Liver (tissue), 7 donors: ENCODE measurements at regions not wholly inside any gene's neighbourhood (a gene's known extent, or its start where the extent isn't known, plus 50 kb on each side); places are given as distances from the start of the nearest gene placed in this dataset.

Source experiments
- DNase-seq: peaks from one replicate; pipeline ENCODE4 v3.0.0-alpha.2; 2017; ENCODE audit warnings: low spot score
- H3K27ac ChIP-seq, 2 donors: one replicate each; pipeline ENCODE4 v1.7.0; 2013; ENCODE audit warnings: inconsistent platforms in 2 of 2, low read length in 2 of 2, control low read depth in 1 of 2, low read depth in 1 of 2, mild to moderate bottlenecking in 1 of 2
- H3K27me3 ChIP-seq, 4 donors: one replicate each; pipeline versions ENCODE4 v1.6.1 to v1.7.0; 2013; ENCODE audit warnings: low read length in 3 of 4, inconsistent platforms in 1 of 4, mild to moderate bottlenecking in 1 of 4, moderate library complexity in 1 of 4; ENCODE audit not compliant: control insufficient read depth in 4 of 4, insufficient read depth in 4 of 4
- H3K36me3 ChIP-seq, 4 donors: one replicate each; pipeline versions ENCODE4 v1.6.1 to v1.7.0; 2013; ENCODE audit warnings: low read length in 3 of 4, mild to moderate bottlenecking in 3 of 4, low read depth in 1 of 4, moderate library complexity in 1 of 4; ENCODE audit not compliant: control insufficient read depth in 4 of 4, insufficient read depth in 3 of 4
- H3K4me1 ChIP-seq, 4 donors: one replicate each; pipeline versions ENCODE4 v1.6.1 to v1.7.0; 2013; ENCODE audit warnings: low read length in 3 of 4, mild to moderate bottlenecking in 3 of 4, moderate library complexity in 1 of 4; ENCODE audit not compliant: control insufficient read depth in 4 of 4, insufficient read depth in 4 of 4
- H3K4me3 ChIP-seq, 3 donors: one replicate each; pipeline versions ENCODE4 v1.6.1 to v1.7.0; 2013; ENCODE audit warnings: low read length in 3 of 3, control low read depth in 1 of 3, low read depth in 1 of 3, mild to moderate bottlenecking in 1 of 3
- H3K9ac ChIP-seq, 2 donors: one replicate each; pipeline ENCODE4 v1.7.0; 2013; ENCODE audit warnings: low read length in 2 of 2, mild to moderate bottlenecking in 2 of 2, moderate library complexity in 2 of 2, control low read depth in 1 of 2, low read depth in 1 of 2
- H3K9me3 ChIP-seq, 4 donors: one replicate each; pipeline versions ENCODE4 v1.6.1 to v1.7.0; 2013; ENCODE audit warnings: low read length in 3 of 4; ENCODE audit not compliant: control insufficient read depth in 4 of 4
- EGR1 ChIP-seq, 2 donors: IDR thresholded peaks; 2 replicates each; pipeline ENCODE4 v1.6.1; 2016 to 2018; ENCODE audit warnings: antibody characterized with exemption in 2 of 2, low read depth in 2 of 2
- FOXA1 ChIP-seq: IDR thresholded peaks from 2 replicates; pipeline ENCODE4 v1.6.1; 2016; ENCODE audit warnings: antibody characterized with exemption
- FOXA2 ChIP-seq: IDR thresholded peaks from 2 replicates; pipeline ENCODE4 v1.6.1; 2016; ENCODE audit warnings: antibody characterized with exemption
- GABPA ChIP-seq, 2 donors: IDR thresholded peaks in 1 of 2; conservative IDR thresholded peaks in 1 of 2; 2 replicates each; pipeline ENCODE4 v1.6.1; 2016; ENCODE audit warnings: antibody characterized with exemption in 2 of 2, mild to moderate bottlenecking in 1 of 2, moderate library complexity in 1 of 2
- HNF4A ChIP-seq, 2 donors: conservative IDR thresholded peaks; 2 replicates each; pipeline ENCODE4 v1.6.1; 2016; ENCODE audit warnings: antibody characterized with exemption in 2 of 2, mild to moderate bottlenecking in 2 of 2
- HNF4G ChIP-seq: IDR thresholded peaks from 2 replicates; pipeline ENCODE4 v1.6.1; 2016; ENCODE audit warnings: antibody characterized with exemption
- JUND ChIP-seq, 2 donors: IDR thresholded peaks; 2 replicates each; pipeline ENCODE4 v1.6.1; 2016; ENCODE audit warnings: antibody characterized with exemption in 2 of 2
- NR2F2 ChIP-seq: IDR thresholded peaks from 2 replicates; pipeline ENCODE4 v1.6.1; 2016; ENCODE audit warnings: antibody characterized with exemption
- RAD21 ChIP-seq, 2 donors: IDR thresholded peaks; 2 replicates each; pipeline ENCODE4 v1.6.1; 2016; ENCODE audit warnings: antibody characterized with exemption in 2 of 2, mild to moderate bottlenecking in 2 of 2
- RXRA ChIP-seq, 2 donors: IDR thresholded peaks; 2 replicates each; pipeline ENCODE4 v1.6.1; 2017 to 2018; ENCODE audit warnings: antibody characterized with exemption in 2 of 2, mild to moderate bottlenecking in 1 of 2
- SP1 ChIP-seq: IDR thresholded peaks from 2 replicates; pipeline ENCODE4 v1.6.1; 2018; ENCODE audit warnings: antibody characterized with exemption, mild to moderate bottlenecking
- TAF1 ChIP-seq: conservative IDR thresholded peaks from 2 replicates; pipeline ENCODE4 v1.6.1; 2016; ENCODE audit warnings: antibody characterized with exemption, mild to moderate bottlenecking
- YY1 ChIP-seq: IDR thresholded peaks from 2 replicates; pipeline ENCODE4 v1.6.1; 2016; ENCODE audit warnings: antibody characterized with exemption, mild to moderate bottlenecking
- WGBS: extraction: QIAGEN DNeasy Blood & Tissue Kit; methylation state at CpG from one replicate; pipeline ENCODE4 v1.1.7; 2013; 5-methylcytosine and 5-hydroxymethylcytosine counted together
- TF ChIP-seq, protein P1 (sequence below): IDR thresholded peaks from 2 replicates; pipeline ENCODE4 v1.6.1; 2016; ENCODE audit warnings: antibody characterized with exemption, mild to moderate bottlenecking
- TF ChIP-seq, protein P2 (sequence below): IDR thresholded peaks from 2 replicates; pipeline ENCODE4 v1.6.1; 2016; ENCODE audit warnings: antibody characterized with exemption
- TF ChIP-seq, protein P3 (sequence below): IDR thresholded peaks from 2 replicates; pipeline ENCODE4 v1.6.1; 2016; ENCODE audit warnings: antibody characterized with exemption
- TF ChIP-seq, protein P4 (sequence below): IDR thresholded peaks from 2 replicates; pipeline ENCODE4 v1.6.1; 2016; ENCODE audit warnings: antibody characterized with exemption
- donor health status: healthy.
- donor health status: healthy.
- donor health status: healthy.
- donor health status: healthy.

DNA sequence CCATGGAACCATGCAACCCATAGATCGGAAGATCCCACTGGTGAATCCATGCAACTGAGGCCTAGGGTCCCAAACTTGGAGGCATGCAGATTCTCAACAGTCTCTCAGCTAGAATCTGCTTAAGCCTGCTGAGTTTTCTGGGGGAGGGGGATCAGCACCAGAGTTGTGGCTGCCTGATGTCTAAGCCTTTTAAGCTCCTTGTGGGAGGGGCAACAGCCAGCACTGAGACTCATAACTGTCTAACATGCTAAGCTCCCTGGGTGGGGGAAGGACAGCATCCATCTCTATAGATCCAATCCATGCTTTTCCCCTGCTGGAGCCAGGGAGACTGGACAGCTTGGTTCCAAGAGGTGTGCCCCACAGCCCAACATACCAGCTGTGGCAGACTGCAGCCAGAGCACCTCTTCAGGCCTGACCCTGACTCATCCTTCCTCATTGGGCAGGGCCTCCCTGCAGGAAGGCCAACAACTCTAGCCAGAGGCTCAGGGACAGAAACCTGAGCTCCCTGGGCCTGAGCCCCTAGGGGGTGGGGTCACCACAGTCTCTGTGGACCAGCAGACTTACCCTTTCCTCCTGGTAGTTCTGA is 300.1 kb upstream of the SLC7A11 start:
- Histone ChIP-seq H3K4me3 (no peak overlapping the region), H3K9ac (no peak overlapping the region), H3K4me1 (no peaks in the 10 kb centered on the region), H3K9me3 (no peaks in the 10 kb centered on the region), H3K27ac (no peak overlapping the region), H3K36me3 (no peaks in the 10 kb centered on the region), H3K27me3 (peaks cover 0 to 6% (median 0%) of the 10 kb centered on the region in 4 donors)
- TF ChIP-seq, protein P1, sequence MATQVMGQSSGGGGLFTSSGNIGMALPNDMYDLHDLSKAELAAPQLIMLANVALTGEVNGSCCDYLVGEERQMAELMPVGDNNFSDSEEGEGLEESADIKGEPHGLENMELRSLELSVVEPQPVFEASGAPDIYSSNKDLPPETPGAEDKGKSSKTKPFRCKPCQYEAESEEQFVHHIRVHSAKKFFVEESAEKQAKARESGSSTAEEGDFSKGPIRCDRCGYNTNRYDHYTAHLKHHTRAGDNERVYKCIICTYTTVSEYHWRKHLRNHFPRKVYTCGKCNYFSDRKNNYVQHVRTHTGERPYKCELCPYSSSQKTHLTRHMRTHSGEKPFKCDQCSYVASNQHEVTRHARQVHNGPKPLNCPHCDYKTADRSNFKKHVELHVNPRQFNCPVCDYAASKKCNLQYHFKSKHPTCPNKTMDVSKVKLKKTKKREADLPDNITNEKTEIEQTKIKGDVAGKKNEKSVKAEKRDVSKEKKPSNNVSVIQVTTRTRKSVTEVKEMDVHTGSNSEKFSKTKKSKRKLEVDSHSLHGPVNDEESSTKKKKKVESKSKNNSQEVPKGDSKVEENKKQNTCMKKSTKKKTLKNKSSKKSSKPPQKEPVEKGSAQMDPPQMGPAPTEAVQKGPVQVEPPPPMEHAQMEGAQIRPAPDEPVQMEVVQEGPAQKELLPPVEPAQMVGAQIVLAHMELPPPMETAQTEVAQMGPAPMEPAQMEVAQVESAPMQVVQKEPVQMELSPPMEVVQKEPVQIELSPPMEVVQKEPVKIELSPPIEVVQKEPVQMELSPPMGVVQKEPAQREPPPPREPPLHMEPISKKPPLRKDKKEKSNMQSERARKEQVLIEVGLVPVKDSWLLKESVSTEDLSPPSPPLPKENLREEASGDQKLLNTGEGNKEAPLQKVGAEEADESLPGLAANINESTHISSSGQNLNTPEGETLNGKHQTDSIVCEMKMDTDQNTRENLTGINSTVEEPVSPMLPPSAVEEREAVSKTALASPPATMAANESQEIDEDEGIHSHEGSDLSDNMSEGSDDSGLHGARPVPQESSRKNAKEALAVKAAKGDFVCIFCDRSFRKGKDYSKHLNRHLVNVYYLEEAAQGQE = no peak
- TF ChIP-seq FOXA1 (no peak), SP1 (no peak), RXRA (IDR thresholded peaks at IDR 0.05) (no peak), FOXA2 (no peak), TAF1 (no peak), NR2F2 (no peak), RAD21 (IDR thresholded peaks at IDR 0.05) (no peak), GABPA (IDR thresholded peaks at IDR 0.05 in 1 of 2, conservative IDR thresholded peaks at IDR 0.05 in 1 of 2) (no peak), EGR1 (IDR thresholded peaks at IDR 0.05; ENCODE audit: low read depth in 2 of 2) (no peak), JUND (IDR thresholded peaks at IDR 0.05) (no peak), HNF4G (no peak), YY1 (no peak)
- TF ChIP-seq, protein P2, sequence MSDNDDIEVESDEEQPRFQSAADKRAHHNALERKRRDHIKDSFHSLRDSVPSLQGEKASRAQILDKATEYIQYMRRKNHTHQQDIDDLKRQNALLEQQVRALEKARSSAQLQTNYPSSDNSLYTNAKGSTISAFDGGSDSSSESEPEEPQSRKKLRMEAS = no peak
- 97% methylated on average over 1 of the region's 1 CpG for WGBS
- no peak for DNase-seq

DNA sequence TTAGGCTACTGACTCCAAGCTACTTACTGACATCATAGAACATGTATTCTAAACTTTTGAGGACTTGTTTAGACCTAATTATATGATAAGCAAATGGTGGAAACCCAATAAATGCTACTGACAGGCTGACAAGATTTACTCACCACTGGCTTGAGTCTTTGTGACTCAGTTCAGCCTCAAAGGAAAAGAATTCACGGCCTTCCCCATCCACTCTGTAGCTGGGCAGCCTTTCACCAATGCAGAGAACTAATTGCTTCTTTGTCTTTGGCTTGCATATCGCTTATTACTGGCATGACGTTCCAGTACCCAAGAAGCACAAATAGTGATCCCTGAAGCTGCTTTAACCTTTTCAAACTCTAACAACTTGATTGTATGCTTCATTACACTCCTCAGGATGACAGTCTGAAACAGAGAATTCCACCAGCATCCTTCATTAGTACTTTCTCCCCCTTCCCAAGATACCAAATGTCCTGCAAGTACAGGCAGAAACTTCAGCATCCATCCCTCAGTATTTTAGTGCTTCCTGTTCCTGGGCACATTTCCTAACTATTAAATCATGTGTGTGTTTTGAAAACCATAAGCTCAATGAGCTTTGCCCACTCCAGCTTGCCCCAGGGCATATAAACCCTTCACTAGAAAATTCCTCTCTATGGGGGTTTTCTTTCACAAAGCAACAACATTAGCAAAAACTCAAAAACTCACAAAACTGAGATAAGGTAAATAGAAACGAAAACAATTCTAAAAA is 298.1 kb upstream of the SLC7A11 start:
- WGBS = 73% methylated on average over 4 of the region's 4 CpGs
- no peaks in the 10 kb centered on the region for H3K36me3 ChIP-seq
- H3K9ac ChIP-seq = no peak overlapping the region
- H3K27me3 ChIP-seq = peaks cover 0 to 6% (median 0%) of the 10 kb centered on the region in 4 donors
- no peak overlapping the region for H3K4me3 ChIP-seq
- no peaks in the 10 kb centered on the region for H3K4me1 ChIP-seq
- no peak for DNase-seq
- TF ChIP-seq, protein P1 = no peak
- TF ChIP-seq JUND (IDR thresholded peaks at IDR 0.05) (no peak), YY1 (no peak), HNF4G (no peak), RAD21 (IDR thresholded peaks at IDR 0.05) (no peak), FOXA2 (no peak), SP1 (no peak), RXRA (IDR thresholded peaks at IDR 0.05) (no peak), EGR1 (IDR thresholded peaks at IDR 0.05; ENCODE audit: low read depth in 2 of 2) (no peak), HNF4A (conservative IDR thresholded peaks at IDR 0.05) (no peak)
- TF ChIP-seq, protein P3, sequence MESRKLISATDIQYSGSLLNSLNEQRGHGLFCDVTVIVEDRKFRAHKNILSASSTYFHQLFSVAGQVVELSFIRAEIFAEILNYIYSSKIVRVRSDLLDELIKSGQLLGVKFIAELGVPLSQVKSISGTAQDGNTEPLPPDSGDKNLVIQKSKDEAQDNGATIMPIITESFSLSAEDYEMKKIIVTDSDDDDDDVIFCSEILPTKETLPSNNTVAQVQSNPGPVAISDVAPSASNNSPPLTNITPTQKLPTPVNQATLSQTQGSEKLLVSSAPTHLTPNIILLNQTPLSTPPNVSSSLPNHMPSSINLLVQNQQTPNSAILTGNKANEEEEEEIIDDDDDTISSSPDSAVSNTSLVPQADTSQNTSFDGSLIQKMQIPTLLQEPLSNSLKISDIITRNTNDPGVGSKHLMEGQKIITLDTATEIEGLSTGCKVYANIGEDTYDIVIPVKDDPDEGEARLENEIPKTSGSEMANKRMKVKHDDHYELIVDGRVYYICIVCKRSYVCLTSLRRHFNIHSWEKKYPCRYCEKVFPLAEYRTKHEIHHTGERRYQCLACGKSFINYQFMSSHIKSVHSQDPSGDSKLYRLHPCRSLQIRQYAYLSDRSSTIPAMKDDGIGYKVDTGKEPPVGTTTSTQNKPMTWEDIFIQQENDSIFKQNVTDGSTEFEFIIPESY = no peak
- TF ChIP-seq, protein P4, sequence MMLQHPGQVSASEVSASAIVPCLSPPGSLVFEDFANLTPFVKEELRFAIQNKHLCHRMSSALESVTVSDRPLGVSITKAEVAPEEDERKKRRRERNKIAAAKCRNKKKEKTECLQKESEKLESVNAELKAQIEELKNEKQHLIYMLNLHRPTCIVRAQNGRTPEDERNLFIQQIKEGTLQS = no peak
- TF ChIP-seq, protein P2 = no peak
- H3K9me3 ChIP-seq = no peaks in the 10 kb centered on the region
- H3K27ac ChIP-seq = no peak overlapping the region
